NCI-H2227 (cell line): ENCODE measurements at regions not wholly inside any gene's neighbourhood (a gene's known extent, or its start where the extent isn't known, plus 50 kb on each side); places are given as distances from the start of the nearest gene placed in this dataset.
"Not testable (repeated sequence)": the region's sequence is repeated elsewhere in the genome, so short reads cannot be mapped to it uniquely, and the experiment has no call there.

Experiments used
- DNase-seq: peaks from one replicate; lab custom pipeline; 2025; ENCODE audit not compliant: unreplicated experiment; lab: John Stamatoyannopoulos, UW

DNA sequence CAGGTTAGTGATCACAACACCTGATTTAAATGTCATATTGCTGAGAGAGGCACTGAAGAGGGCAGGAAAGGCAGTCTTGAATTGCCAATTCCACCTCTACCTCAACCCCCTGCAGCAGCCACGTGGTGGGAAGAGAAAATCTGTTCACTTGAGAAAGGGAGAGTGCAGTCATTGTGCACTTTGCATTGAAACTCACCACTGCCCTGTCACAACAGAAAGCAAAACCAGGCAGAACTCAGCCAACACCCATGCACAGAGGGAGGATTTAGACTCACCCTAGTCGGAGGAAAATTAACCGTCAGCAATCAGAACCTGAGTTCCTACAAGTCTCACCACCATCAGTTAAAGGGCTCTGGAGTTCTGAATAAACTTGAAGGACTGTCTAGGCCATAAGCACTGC is 1040.2 kb downstream of the HACE1 start:
- no peak for DNase-seq

DNA sequence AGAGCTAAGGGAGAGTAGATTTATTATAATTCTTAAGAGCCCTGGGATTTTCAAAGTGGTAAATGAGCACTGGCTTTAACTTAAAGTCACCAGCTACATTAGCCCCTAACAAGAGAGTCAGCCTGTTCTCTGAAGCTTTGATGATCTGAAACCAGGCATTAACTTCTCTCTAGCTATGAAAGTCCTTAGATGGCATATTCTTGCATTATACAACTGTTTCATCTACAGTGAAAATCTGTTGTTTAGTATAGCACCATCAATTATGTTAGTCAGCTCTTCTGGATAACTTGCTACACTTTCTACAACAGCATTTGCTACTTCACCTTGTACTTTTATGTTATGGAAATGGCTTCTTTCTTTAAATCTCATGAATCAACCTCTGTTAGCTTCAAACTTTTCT is 1046.7 kb downstream of the HACE1 start:
- no peak for DNase-seq

DNA sequence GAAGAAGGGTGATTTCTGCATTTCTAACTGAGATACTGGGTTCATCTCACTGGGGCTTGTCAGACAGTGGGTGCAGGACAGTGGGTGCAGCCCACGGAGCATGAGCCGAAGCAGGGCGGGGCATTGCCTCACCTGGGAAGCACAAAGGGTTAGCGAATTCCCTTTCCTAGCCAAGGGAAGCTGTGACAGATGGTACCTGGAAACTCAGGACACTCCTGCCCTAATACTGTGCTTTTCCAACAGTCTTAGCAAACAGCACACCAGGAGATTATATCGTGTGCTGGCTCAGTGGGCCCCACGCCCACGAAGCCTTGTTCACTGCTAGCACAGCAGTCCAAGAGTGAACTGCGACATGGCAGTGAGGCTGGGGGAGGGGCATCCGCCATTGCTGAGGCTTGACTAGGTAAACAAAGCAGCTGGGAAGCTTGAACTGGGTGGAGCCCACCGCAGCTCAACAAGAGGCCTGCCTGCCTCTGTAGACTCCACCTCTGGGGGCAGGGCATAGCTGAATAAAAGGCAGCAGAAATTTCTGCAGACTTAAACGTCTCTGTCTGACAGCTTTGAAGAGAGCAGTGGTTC is 1057.7 kb downstream of the HACE1 start:
- DNase-seq: not testable (repeated sequence)

DNA sequence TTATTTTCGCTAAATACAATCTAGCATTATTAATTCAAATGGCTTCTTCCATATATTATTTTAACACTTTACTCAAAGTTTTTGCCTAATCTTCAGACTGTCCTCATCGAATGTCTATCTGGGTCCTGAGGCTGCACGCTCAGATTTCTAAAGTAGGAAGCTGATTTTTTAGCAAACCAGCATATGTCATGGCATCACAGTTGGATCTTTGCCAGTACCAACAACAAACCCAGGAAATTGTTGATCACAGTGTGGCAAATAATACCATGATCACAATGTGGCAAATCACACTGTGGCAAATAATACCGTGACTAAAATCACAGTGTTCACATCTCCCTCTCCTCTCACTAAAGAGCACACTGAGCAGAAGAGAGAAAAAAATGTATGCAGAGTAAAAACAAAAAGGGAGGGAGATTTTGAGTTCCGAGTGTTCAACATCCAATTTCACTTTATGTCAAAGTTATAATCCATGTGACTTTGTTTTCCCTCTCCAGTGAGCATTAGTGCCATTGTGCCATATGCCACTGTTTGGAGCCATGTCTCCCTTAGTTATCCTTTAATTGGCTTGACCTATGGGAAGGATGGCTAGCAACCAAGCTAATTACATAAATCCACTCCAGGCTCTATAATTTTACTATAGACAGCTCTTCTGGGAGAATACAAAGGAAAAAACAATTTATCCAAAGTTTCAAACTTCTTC is 1059.6 kb downstream of the HACE1 start:
- DNase-seq: no peak

DNA sequence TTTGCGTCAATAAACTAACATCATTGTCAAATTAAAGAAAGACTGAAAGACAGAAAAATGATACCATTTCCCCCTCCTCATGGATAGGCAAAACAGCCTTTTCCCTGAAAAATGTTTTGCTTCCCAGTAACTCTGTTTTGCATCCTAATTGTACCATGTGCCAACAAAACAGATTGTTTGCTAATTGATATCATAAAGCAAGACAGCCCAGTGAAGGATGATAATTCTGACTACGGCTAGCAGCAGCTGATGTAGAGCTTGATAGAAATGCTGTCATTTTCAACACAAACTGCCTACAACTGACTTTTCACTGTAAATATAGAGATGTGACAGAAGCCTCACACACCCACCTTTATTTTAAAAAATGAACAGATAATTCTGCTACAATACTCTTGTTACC is 1061.6 kb downstream of the HACE1 start:
- no peak for DNase-seq

DNA sequence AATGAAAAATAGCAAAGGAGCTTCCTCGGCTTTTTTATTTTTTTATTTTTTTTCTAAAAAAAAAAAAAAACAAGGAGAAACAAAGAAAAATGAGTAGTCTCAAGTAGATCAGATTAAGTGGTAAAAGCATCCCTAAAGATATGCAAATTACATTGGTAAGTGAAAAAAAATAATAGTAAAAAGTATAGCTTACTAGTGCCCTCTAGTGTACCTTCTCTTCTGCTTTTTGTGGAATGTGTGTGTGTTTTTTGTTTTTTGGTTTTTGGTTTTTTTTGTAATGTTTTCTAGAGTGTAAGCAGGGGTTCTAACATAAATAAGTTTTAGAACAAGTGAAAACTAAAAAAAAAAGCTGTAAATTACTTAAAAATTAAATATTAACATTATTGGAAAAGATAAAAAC is 1062.0 kb downstream of the HACE1 start:
- DNase-seq: peak; percentile 6

DNA sequence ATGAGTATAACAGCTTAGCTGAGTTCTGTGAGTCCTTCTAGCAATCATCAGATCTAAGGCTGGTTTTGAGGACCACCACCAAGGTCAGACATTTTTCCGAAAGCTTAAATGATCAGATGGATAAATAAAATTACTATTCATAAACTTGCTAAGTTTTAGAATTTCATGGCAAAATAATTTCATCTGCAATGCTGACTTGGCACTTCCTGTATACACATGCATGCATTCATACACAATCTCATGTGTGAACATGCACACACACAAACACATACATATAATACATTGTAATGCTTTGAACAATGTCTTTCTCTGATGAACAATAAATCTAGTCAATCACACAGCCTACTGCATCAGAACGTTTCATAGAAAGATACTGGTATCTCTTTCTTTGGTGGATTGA is 1068.3 kb downstream of the HACE1 start:
- no peak for DNase-seq

- no peak for DNase-seq
Measured at GRCh38 chr6:103784117-103784516, 1075.6 kb downstream of the HACE1 start.

DNA sequence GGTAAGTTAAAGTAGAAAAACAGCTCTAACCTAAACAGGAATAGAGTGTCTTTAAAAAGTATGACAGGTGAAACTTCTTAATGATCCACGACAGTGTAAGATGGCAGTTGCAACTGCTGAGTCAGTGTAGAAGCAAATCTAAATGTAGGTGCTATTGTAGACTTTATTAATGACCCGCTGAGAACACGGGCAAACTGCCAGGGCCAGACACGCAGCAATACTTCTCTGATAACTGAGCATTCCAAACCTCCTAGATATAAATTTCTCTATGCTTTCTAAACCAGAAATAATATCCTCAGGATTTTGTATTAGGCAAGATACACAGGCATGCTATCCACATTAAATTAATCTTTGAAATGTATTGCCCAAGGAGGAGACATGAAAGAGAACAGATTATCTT is 1076.4 kb downstream of the HACE1 start:
- peak; percentile 0 for DNase-seq

- DNase-seq: no peak
Measured at GRCh38 chr6:103769431-103769830, 1090.3 kb downstream of the HACE1 start.

DNA sequence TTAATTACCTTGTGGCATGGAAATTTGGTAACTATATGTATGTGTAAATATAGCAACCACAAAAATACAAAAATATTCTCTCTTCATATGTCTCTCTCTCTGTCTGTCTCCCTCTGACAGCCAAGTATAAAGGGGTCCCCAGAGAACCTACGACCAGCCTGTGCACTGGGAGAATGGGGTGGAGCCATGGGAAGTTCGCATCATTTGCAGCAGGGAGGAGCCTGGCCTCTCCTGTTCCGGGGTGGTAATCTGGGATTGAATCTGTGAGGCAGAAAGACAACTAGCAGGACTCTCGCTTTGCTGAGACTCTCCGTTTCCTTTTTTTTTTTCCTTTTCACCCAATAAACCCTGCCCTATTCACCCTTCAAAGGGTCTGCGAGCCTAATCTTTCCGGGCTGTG is 1109.1 kb downstream of the HACE1 start:
- DNase-seq: no peak

GRCh38 chr6:103734016-103734415 is 1125.7 kb downstream of the HACE1 start:
- DNase-seq: no peak

DNA sequence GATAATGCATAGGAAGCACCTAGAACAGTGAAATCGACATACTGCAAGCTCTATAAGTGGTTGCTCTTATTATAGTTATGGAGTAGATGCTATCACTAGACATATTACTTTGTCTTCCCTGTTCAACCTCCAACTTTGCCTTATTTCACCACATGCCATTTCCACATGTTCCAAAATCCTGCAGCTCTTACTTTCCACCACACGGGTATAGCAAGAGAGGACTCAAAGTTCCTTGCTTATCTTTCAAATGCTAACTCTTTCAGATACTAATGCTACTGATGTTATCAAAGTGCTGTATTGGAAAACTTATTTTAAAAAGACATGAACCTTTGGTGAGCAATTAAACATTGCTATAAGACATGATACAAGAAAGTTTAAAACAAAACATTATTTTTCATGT is 1130.1 kb downstream of the HACE1 start:
- no peak for DNase-seq

GRCh38 chr6:103723438-103724322 is 1136.0 kb downstream of the HACE1 start:
- DNase-seq: no peak

- DNase-seq: no peak
Measured at GRCh38 chr6:103722683-103723082, 1137.0 kb downstream of the HACE1 start.

- DNase-seq: no peak
Measured at GRCh38 chr6:103721923-103722322, 1137.8 kb downstream of the HACE1 start.

DNA sequence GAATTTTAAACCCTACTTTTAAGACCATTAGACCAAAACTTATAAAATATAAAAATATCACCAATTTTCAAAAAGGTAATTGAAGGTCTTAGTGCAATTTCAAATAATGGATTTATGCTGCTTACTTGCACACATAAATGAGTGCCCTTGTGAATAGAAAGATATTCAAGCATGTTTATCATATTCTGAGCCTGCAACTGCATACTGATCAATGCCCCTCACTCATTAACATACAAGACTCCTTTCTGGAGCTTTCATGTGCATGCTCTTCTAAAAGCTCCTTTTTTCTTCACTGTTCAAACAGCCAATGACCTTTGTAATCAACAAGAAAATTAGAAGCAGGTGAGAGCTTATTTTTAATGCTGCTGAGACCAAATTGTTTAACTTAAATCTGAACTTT is 1139.3 kb downstream of the HACE1 start:
- no peak for DNase-seq

DNA sequence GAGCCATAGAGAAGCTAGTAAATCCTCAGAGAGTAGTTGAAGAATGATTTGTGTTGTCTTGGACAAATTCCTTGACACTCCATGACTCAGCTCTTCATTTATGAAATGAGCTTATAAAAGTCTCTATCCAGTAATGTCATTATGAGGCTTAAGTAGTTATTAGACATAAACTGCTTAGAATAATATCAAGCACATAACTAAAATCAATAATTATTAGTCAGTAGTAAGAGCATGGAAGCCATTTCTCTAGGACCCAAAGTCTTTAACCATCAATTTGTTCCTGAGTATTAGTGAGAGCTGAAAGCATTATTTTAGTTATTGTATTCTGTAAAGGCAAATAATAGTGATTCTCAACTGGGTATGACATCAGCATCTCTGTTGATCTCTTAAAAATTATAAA is 1140.2 kb downstream of the HACE1 start:
- DNase-seq: no peak

DNA sequence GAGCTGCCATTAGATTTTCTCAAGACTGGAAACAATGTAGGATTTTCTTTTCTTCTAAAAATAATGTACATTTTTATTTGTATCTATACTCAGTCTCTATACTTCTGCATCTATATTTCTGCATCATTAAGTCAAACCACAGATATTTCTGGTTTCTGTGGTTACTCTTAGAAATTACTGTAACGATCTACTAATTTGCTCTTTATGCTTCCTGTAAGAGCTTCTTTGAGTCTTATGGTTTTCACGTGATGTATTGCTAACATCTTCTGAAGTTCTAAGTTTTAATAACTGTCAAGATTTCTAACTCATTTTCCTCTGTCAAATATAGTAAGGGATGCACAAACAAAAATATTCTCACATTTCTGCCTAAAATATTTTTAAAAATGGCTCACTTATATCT is 1144.5 kb downstream of the HACE1 start:
- DNase-seq: no peak

GRCh38 chr6:103709236-103709635 is 1150.5 kb downstream of the HACE1 start:
- DNase-seq: not testable (repeated sequence)

DNA sequence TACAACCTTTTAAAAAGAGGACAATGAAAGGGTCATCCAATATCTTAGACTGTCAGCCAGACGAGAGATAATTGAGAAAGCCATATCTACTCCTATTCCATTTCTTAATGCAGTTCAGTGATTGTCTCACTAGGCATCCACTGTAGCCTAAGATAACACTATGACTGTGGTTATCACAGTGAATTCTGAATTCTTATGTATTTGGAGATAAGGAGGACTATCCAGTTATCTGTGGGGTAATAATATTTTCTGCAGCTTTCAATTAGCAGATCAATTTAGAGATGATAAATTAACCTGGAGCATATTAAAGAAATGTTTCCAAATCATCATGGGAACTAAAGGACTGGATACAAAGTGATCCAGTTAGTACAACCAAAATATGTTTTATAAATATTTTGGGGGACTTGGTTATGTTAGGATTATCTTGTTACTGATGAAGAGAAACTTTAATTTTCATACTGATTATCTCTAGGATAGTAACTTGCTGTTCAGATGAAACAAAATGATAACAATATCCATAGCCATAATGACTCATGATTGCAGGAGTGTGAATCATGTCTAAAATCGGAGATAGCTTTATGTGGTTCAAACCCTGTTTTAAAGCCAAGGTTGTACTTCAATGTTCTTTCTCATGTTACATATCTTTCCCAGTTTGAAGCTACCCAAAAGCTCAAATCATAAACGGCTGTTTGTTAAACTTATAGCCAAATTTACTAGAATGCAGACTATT is 1152.0 kb downstream of the HACE1 start:
- no peak for DNase-seq
